PC-3 (cell line): ENCODE measurements at regions not wholly inside any gene's neighbourhood (a gene's known extent, or its start where the extent isn't known, plus 50 kb on each side); places are given as distances from the start of the nearest gene placed in this dataset.

Source experiments
- CTCF ChIP-seq: fragments of 300-600 bp; sonication (generic); conservative IDR thresholded peaks from 2 replicates; pipeline ENCODE4 v1.5.1; 2017; ENCODE audit warnings: antibody characterized with exemption, low read depth, mild to moderate bottlenecking, low read length
- EZH2 ChIP-seq: fragments of 300-600 bp; sonication (generic); IDR thresholded peaks from one replicate; pipeline ENCODE4 v1.6.1; 2017; ENCODE audit warnings: antibody characterized with exemption, mild to moderate bottlenecking, low read length; ENCODE audit not compliant: unreplicated experiment
- EZH2phosphoT487 ChIP-seq: fragments of 300-600 bp; sonication (generic); IDR thresholded peaks from 2 replicates; pipeline ENCODE4 v1.6.1; 2018; ENCODE audit warnings: mild to moderate bottlenecking, antibody characterized with exemption, low read length, borderline replicate concordance

- no peak for TF ChIP-seq CTCF
- TF ChIP-seq EZH2phosphoT487, result no peak
- no peak for TF ChIP-seq EZH2
These were observed 106.4 kb upstream of the ANO1 start for GRCh38 chr11:69971741-69972140.
